GM12878 (cell line): ENCODE measurements at regions not wholly inside any gene's neighbourhood (a gene's known extent, or its start where the extent isn't known, plus 50 kb on each side); places are given as distances from the start of the nearest gene placed in this dataset.

Experiments
- CEBPZ ChIP-seq: fragments of 150-350 bp; IDR thresholded peaks from 2 replicates; pipeline ENCODE4 v1.6.1; 2016; ENCODE audit warnings: low read depth, low read length
- CREB1 ChIP-seq: IDR thresholded peaks from 2 replicates; pipeline ENCODE4 v1.6.1; 2012; ENCODE audit warnings: low read depth, mild to moderate bottlenecking, inconsistent platforms
- CUX1 ChIP-seq: IDR thresholded peaks from 2 replicates; pipeline ENCODE4 v1.6.1; 2012; ENCODE audit warnings: improper control_type of control experiment, low read depth, low read length; ENCODE audit not compliant: insufficient replicate concordance
- FOXM1 ChIP-seq: IDR thresholded peaks from 2 replicates; pipeline ENCODE4 v1.6.1; 2012; ENCODE audit warnings: low read depth, mild to moderate bottlenecking, inconsistent platforms, low read length, moderate library complexity
- MTA3 ChIP-seq: IDR thresholded peaks from 2 replicates; pipeline ENCODE4 v1.6.1; 2012; ENCODE audit warnings: low read length, inconsistent platforms, borderline replicate concordance
- POLR2AphosphoS2 ChIP-seq: IDR thresholded peaks from 2 replicates; pipeline ENCODE4 v1.6.1; 2011; ENCODE audit warnings: low read depth, mild to moderate bottlenecking, low read length, improper control_type of control experiment, moderate library complexity
- TAF1 ChIP-seq: IDR thresholded peaks from 2 replicates; pipeline ENCODE4 v1.6.1; 2011; ENCODE audit warnings: mild to moderate bottlenecking, low read depth, low read length, borderline replicate concordance

DNA sequence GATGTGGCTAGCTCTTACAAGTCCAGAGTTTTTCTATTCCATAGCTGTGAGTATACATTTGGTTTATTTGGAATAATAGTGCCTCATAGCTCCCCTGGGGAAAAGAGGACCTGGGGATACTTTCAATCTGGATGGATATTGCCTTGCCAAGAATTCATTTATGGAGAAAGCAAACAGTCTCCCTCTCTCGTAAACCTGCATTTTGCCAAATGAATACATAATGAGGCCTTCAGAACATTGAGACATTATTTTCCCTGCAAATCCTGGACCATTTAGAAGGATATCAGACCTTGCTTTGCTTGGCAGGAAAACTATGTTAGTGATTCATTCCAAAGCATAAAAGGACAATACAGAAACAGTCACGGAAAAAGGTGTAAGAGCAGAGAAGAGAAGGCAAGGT, 569.6 kb upstream of the BRINP1 start (continued):
- TF ChIP-seq CUX1 (no peak), MTA3 (no peak), CREB1 (no peak), CEBPZ (no peak), FOXM1 (no peak), POLR2AphosphoS2 (no peak), TAF1 (no peak)
